Muscle layer of duodenum (tissue), 2 donors: ENCODE measurements at regions not wholly inside any gene's neighbourhood (a gene's known extent, or its start where the extent isn't known, plus 50 kb on each side); places are given as distances from the start of the nearest gene placed in this dataset.

ENCODE experiments used
- H3K27ac ChIP-seq: one replicate; pipeline ENCODE4 v1.7.0; 2013; ENCODE audit warnings: mild to moderate bottlenecking, low read length
- H3K27me3 ChIP-seq: one replicate; pipeline ENCODE4 v1.7.0; 2013; ENCODE audit warnings: low read depth, mild to moderate bottlenecking, control low read depth, low read length
- H3K36me3 ChIP-seq, 2 donors: one replicate each; pipeline ENCODE4 v1.7.0; 2013; ENCODE audit warnings: low read length in 2 of 2, control low read depth in 1 of 2, mild to moderate bottlenecking in 1 of 2; ENCODE audit not compliant: insufficient read depth in 2 of 2, control insufficient read depth in 1 of 2
- H3K4me1 ChIP-seq, 2 donors: one replicate each; pipeline ENCODE4 v1.7.0; 2013; ENCODE audit warnings: low read length in 2 of 2, mild to moderate bottlenecking in 2 of 2, control low read depth in 1 of 2, moderate library complexity in 1 of 2; ENCODE audit not compliant: insufficient read depth in 2 of 2, control insufficient read depth in 1 of 2
- H3K4me3 ChIP-seq, 2 donors: one replicate each; pipeline ENCODE4 v1.7.0; 2013; ENCODE audit warnings: low read length in 2 of 2, low read depth in 1 of 2, mild to moderate bottlenecking in 1 of 2
- H3K9me3 ChIP-seq, 2 donors: one replicate each; pipeline ENCODE4 v1.7.0; 2013; ENCODE audit warnings: low read length in 2 of 2, control low read depth in 1 of 2, mild to moderate bottlenecking in 1 of 2; ENCODE audit not compliant: control insufficient read depth in 1 of 2
- donor health status: healthy.

DNA sequence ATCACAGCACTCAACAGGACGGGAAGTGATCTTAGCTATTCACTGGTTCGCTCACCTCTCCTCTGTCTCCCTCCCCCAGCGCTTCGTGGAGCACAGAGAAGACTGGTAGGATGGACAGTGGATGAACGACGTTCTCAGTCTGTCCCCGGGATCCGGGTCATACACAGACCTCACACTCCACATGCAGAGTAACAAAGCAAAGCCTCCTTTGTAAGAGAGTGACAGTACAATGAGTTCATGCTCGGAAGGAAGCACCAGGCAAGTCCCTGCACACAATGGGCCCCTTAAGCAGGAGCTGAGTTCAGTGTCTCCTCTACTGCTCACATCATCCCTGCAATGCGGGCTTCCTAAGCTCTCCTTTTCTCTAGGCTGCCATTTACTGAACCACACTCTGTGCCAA is 356.9 kb downstream of the C16orf95 start:
- Histone ChIP-seq H3K27ac (no peak overlapping the region), H3K9me3 (no peaks in the 10 kb centered on the region), H3K4me3 (no peak overlapping the region), H3K27me3 (no peaks in the 10 kb centered on the region), H3K4me1 (peaks cover 0 to 10% of the 10 kb centered on the region in 2 donors), H3K36me3 (no peaks in the 10 kb centered on the region)

DNA sequence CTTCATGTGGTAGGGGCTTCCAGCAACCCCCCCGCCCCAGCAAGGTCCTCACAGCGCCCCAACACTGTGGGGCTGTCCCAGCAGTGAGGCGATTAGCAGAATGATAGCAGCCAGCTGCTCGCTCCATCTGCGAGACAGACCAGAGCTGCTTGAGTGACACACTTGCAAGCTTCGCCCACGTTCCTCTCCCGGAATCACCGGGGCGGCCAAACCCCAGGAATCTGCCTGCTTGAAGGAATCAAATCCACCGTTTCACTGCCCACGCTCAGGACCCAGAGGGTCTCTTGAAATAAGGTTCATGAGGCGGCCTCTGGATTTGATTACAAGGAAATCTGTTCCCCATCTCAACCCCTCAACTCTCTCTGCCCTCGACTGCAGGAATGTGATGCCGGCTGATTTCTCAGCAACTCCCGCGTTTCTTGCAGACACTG is 356.0 kb downstream of the C16orf95 start:
- no peaks in the 10 kb centered on the region for H3K9me3 ChIP-seq
- no peaks in the 10 kb centered on the region for H3K27me3 ChIP-seq
- H3K4me3 ChIP-seq: no peak overlapping the region
- no peaks in the 10 kb centered on the region for H3K36me3 ChIP-seq
- H3K4me1 ChIP-seq: peaks cover 0 to 10% of the 10 kb centered on the region in 2 donors
- no peak overlapping the region for H3K27ac ChIP-seq

DNA sequence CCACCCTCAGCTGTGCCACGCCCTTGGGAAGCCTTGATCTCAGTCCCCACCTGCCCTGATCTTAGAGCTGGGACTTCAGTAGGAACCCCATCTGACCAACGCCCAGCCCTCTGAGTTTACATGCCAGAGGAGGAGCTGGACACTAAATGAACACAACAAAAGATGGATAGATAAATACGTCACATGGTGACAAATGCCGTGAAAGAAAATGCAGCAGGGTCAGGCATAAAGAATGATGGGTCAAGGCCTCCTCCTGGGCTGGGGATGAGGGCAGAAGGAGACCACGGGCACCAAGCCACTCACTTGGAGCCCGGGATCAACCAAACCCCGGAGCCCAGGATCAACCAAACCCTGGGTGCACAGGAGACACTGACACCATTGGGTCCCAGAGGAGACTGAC is 354.9 kb downstream of the C16orf95 start:
- Histone ChIP-seq H3K4me1 (peaks cover 0 to 10% of the 10 kb centered on the region in 2 donors), H3K36me3 (no peaks in the 10 kb centered on the region), H3K27me3 (no peaks in the 10 kb centered on the region), H3K9me3 (no peaks in the 10 kb centered on the region), H3K27ac (no peak overlapping the region), H3K4me3 (no peak overlapping the region)

DNA sequence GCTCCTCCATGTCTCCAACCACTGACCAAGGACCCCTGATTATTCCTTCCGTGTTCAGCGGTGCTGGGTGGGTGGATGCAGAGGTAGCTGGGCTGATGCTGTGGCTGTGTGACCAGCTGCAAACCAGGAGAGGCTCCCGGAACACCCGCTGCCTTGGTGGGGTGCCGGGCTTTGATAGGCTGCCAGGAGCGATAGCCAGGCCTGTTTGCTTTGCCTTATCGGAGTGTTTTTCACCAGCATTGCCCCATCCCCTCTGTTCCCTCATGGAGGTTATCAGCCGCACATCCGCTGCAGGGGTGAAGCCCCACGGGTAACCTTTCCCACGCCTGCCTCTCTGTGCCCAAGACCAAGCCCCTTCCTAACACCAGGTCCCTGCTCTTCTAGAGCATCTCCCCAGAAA is 354.3 kb downstream of the C16orf95 start:
- H3K27ac ChIP-seq: no peak overlapping the region
- H3K4me3 ChIP-seq: no peak overlapping the region
- H3K27me3 ChIP-seq: no peaks in the 10 kb centered on the region
- no peaks in the 10 kb centered on the region for H3K36me3 ChIP-seq
- H3K9me3 ChIP-seq: no peaks in the 10 kb centered on the region
- peaks cover 0 to 10% of the 10 kb centered on the region in 2 donors for H3K4me1 ChIP-seq

DNA sequence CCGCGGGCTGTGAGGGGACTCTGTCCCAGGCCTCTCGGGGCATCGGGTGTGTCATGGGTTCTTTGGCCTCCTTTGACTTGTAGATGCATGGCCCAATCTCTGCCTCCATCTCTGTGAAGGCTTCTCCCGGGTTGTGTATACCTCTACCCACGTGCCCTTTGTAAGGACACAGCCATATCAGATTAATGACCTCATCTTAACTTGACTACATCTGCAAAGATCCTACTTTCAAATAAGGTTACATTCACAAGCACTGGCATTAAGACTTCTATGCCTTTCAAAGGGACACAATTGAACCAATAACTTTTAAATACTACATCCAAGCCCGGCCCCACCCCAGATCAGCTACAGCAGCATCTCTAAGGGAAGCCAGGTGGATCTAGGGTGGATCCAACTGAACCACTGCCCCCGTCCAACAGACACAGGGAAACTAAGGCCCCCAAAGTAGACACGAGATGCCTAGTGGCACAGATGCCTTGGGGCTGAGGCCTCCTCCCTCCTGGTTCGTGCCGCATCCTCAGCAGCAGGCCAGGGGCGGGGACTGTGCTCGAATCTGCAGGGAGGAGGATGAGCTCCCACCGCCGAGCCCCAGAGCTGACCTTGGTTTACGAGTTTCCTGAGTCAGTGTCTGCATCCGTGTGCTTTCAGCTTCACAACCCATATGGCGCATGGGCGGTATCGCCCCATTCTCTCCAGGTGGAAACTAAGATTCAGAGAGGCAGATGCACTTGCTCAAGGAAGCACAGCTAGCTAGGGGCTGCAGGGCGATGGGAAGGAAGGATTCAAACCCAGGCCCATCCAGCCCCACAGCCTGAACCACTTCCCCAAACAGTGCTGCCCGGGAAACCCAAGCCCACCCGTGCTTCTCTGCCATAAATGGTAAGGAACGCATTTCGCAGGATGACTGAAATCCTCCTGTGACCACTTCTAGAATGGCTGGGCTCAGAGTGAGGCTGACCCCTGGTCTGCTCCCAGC is 353.3 kb downstream of the C16orf95 start:
- Histone ChIP-seq H3K9me3 (no peaks in the 10 kb centered on the region), H3K4me1 (peaks cover 0 to 10% of the 10 kb centered on the region in 2 donors), H3K27ac (no peak overlapping the region), H3K4me3 (no peak overlapping the region), H3K36me3 (no peaks in the 10 kb centered on the region), H3K27me3 (no peaks in the 10 kb centered on the region)

DNA sequence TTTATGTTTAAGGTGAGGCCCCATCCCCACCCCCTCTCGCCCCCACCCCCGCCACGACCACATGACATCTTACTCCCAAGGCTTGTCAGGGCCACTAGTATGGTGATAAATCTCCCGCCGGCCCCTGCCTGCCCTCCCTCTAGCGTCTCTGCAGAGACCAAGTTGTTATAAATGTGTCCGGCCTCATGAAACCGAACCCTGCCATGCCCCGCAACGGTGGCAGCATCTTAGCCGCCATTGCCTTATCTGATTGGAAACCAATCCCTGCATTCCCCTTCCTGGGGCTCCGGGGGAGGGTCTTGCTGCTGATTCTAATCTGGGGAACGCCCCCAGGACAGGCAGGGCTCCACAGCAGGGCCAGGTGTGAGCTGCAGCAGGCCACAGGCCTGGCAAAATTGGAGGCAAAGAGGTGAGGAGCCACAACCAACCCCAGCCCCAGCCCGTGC is 352.4 kb downstream of the C16orf95 start:
- Histone ChIP-seq H3K36me3 (no peaks in the 10 kb centered on the region), H3K4me3 (no peak overlapping the region), H3K27ac (no peak overlapping the region), H3K4me1 (peaks cover 0 to 10% of the 10 kb centered on the region in 2 donors), H3K27me3 (no peaks in the 10 kb centered on the region), H3K9me3 (no peaks in the 10 kb centered on the region)

DNA sequence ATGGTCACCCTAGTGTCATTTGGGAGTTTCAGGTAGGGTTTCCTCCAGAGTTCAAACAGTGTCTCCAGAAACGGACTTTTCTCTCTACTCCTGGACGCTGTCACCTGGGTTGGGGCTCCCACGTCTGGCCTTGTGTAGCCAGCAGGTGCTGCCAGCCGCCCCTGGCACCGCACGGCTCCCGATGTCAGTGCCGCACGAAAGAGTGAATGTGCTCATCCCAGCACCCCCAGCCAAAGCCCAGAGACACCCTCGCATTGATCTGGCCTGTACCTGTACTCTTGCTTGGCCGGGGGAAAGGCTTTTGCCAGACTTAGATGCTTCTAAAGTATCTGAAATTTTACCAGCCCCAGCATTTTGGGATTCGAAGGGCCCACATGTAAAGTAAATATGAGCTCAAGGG is 351.9 kb downstream of the C16orf95 start:
- Histone ChIP-seq H3K36me3 (no peaks in the 10 kb centered on the region), H3K4me3 (no peak overlapping the region), H3K27ac (no peak overlapping the region), H3K4me1 (peaks cover 0 to 10% of the 10 kb centered on the region in 2 donors), H3K27me3 (no peaks in the 10 kb centered on the region), H3K9me3 (peaks cover 0 to 4% of the 10 kb centered on the region in 2 donors)

DNA sequence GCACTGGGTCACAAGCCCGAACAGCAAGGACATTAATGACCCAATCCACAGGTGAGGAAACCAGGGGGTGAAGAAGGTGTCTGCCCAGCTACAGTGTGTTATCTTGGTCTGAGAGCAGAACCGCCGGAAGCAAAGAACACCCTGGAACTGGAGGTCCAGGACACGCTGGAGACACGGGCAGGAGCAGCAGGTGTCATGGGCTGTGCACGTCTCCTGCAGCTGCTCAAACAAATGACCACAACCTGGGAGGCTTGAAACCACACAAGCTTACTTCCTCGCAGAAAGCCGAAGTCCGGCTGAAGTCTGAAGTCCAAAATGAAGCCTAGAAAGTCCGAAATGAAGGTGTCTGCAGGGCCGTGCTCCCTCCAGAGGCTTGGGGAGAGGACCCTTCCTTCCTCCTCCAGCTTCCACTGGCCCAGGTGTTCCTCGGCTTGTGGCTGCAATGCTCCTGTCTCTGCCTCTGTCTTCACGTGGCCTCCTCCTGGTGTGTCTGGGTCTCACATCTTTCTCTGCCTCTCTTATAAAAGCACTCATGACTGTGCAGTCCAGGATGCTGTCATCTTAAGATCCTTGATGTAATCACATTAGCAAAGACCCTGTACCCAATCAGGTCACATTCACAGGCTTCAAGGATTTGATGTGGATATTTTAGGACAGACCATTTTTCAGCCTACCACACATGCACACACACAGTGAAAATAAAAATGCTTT is 351.2 kb downstream of the C16orf95 start:
- no peaks in the 10 kb centered on the region for H3K27me3 ChIP-seq
- H3K4me1 ChIP-seq: peaks cover 0 to 3% of the 10 kb centered on the region in 2 donors
- H3K4me3 ChIP-seq: no peak overlapping the region
- H3K27ac ChIP-seq: no peak overlapping the region
- no peaks in the 10 kb centered on the region for H3K36me3 ChIP-seq
- H3K9me3 ChIP-seq: peaks cover 0 to 4% of the 10 kb centered on the region in 2 donors

DNA sequence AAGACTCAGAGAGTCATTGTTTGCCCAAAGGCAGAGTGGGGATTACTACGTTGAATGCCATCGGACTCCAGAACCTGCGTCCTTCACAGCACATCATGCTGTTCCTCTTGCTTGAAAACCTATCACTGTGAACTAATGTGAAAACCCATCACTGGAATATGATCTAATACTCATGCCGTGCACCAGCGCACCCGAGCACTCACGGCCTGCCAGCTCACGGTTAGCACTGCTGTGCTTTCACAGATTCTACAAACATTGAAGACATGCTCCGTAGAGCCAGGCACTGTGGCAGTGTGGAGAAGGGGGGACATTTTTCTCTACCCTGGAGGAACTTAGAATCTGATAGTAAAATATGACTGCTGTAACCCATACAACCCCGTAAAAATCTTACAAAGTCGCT is 350.4 kb downstream of the C16orf95 start:
- Histone ChIP-seq H3K4me1 (no peaks in the 10 kb centered on the region), H3K9me3 (peaks cover 0 to 4% of the 10 kb centered on the region in 2 donors), H3K36me3 (no peaks in the 10 kb centered on the region), H3K4me3 (no peak overlapping the region), H3K27ac (no peak overlapping the region), H3K27me3 (no peaks in the 10 kb centered on the region)

DNA sequence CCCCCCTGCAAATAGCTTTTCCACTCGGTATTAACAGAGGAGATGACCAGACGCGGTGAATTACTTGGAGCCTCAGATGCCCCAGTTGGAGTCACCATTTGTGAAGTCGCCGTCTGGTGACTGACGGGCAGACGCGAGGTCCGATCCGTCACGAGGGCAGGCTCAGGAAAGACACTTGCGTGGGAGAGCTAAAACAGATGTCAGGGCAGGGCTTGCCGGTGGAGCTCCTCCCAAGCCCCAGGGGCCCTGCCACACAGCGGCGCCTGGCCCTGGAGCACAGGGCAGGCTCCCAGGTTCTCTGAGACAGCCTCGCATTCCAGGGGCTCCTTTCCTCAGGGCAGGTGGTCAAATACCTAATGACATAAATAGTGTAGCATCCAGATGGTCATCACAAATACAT is 348.3 kb downstream of the C16orf95 start:
- Histone ChIP-seq H3K27ac (no peak overlapping the region), H3K4me1 (no peaks in the 10 kb centered on the region), H3K9me3 (peaks cover 0 to 5% of the 10 kb centered on the region in 2 donors), H3K4me3 (no peak overlapping the region), H3K36me3 (no peaks in the 10 kb centered on the region), H3K27me3 (no peaks in the 10 kb centered on the region)

DNA sequence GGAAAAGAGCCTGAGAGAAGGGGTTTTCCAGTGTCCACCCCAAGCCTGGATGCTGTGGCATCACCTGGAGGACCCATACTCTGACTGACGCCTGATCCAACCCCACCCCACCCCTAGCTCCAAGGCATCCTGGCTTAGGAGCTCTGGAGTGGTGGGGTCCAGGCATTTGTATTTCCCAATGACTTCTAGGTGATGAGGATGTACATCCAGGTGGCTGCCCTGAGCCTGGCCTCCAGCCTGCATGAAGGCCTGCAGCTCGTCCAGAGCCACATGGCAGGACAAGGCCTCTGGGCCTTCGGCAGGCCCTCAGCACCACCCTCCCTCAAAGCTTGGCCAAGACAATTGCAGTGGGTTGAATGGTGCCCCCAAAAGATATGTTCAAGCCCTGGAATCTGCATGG is 347.5 kb downstream of the C16orf95 start:
- no peak overlapping the region for H3K27ac ChIP-seq
- H3K4me1 ChIP-seq: no peaks in the 10 kb centered on the region
- H3K4me3 ChIP-seq: no peak overlapping the region
- no peaks in the 10 kb centered on the region for H3K36me3 ChIP-seq
- no peaks in the 10 kb centered on the region for H3K27me3 ChIP-seq
- H3K9me3 ChIP-seq: peaks cover 0 to 8% of the 10 kb centered on the region in 2 donors
